ENCODE measurements at regions not wholly inside any gene's neighbourhood (a gene's known extent, or its start where the extent isn't known, plus 50 kb on each side); places are given as distances from the start of the nearest gene placed in this dataset.

DNA sequence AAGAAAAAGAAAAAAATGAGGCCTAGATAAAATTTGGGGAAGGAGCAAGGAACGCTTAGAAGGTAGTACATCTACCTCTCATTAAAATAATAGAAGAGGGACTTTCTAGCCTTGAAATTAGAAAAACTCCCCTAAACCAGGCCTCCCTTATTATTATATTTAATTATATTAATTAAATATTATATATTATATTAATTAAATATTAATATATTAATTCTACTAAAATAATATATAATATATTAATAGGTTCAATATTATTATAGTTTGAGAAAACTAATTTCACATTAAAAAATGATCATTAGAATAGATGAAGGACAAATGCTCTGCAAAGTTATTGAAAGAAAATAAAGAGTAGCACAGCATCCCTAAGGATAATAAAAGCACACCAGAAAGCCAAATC lies 449.4 kb downstream of the NBAS start (continued):
- TF ChIP-seq, protein P1, sequence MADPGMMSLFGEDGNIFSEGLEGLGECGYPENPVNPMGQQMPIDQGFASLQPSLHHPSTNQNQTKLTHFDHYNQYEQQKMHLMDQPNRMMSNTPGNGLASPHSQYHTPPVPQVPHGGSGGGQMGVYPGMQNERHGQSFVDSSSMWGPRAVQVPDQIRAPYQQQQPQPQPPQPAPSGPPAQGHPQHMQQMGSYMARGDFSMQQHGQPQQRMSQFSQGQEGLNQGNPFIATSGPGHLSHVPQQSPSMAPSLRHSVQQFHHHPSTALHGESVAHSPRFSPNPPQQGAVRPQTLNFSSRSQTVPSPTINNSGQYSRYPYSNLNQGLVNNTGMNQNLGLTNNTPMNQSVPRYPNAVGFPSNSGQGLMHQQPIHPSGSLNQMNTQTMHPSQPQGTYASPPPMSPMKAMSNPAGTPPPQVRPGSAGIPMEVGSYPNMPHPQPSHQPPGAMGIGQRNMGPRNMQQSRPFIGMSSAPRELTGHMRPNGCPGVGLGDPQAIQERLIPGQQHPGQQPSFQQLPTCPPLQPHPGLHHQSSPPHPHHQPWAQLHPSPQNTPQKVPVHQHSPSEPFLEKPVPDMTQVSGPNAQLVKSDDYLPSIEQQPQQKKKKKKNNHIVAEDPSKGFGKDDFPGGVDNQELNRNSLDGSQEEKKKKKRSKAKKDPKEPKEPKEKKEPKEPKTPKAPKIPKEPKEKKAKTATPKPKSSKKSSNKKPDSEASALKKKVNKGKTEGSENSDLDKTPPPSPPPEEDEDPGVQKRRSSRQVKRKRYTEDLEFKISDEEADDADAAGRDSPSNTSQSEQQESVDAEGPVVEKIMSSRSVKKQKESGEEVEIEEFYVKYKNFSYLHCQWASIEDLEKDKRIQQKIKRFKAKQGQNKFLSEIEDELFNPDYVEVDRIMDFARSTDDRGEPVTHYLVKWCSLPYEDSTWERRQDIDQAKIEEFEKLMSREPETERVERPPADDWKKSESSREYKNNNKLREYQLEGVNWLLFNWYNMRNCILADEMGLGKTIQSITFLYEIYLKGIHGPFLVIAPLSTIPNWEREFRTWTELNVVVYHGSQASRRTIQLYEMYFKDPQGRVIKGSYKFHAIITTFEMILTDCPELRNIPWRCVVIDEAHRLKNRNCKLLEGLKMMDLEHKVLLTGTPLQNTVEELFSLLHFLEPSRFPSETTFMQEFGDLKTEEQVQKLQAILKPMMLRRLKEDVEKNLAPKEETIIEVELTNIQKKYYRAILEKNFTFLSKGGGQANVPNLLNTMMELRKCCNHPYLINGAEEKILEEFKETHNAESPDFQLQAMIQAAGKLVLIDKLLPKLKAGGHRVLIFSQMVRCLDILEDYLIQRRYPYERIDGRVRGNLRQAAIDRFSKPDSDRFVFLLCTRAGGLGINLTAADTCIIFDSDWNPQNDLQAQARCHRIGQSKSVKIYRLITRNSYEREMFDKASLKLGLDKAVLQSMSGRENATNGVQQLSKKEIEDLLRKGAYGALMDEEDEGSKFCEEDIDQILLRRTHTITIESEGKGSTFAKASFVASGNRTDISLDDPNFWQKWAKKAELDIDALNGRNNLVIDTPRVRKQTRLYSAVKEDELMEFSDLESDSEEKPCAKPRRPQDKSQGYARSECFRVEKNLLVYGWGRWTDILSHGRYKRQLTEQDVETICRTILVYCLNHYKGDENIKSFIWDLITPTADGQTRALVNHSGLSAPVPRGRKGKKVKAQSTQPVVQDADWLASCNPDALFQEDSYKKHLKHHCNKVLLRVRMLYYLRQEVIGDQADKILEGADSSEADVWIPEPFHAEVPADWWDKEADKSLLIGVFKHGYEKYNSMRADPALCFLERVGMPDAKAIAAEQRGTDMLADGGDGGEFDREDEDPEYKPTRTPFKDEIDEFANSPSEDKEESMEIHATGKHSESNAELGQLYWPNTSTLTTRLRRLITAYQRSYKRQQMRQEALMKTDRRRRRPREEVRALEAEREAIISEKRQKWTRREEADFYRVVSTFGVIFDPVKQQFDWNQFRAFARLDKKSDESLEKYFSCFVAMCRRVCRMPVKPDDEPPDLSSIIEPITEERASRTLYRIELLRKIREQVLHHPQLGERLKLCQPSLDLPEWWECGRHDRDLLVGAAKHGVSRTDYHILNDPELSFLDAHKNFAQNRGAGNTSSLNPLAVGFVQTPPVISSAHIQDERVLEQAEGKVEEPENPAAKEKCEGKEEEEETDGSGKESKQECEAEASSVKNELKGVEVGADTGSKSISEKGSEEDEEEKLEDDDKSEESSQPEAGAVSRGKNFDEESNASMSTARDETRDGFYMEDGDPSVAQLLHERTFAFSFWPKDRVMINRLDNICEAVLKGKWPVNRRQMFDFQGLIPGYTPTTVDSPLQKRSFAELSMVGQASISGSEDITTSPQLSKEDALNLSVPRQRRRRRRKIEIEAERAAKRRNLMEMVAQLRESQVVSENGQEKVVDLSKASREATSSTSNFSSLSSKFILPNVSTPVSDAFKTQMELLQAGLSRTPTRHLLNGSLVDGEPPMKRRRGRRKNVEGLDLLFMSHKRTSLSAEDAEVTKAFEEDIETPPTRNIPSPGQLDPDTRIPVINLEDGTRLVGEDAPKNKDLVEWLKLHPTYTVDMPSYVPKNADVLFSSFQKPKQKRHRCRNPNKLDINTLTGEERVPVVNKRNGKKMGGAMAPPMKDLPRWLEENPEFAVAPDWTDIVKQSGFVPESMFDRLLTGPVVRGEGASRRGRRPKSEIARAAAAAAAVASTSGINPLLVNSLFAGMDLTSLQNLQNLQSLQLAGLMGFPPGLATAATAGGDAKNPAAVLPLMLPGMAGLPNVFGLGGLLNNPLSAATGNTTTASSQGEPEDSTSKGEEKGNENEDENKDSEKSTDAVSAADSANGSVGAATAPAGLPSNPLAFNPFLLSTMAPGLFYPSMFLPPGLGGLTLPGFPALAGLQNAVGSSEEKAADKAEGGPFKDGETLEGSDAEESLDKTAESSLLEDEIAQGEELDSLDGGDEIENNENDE (IDR thresholded peaks at IDR 0.05; ENCODE audit: insufficient replicate concordance, low read length) = no peak
- no peak for TF ChIP-seq ZNF274 (IDR thresholded peaks at IDR 0.05; ENCODE audit: borderline replicate concordance, extremely low read depth, low read length)
- TF ChIP-seq SP2 (IDR thresholded peaks at IDR 0.05; ENCODE audit: low read length) = no peak
- TF ChIP-seq TEAD4 (IDR thresholded peaks at IDR 0.05; ENCODE audit: low read depth, low read length) = no peak
- TF ChIP-seq POLR2AphosphoS5 (IDR thresholded peaks at IDR 0.05; ENCODE audit: low read depth, low read length) = no peak
- TF ChIP-seq EP300 (IDR thresholded peaks at IDR 0.05; ENCODE audit: borderline replicate concordance in 1 of 2, low read depth in 2 of 2, low read length in 2 of 2) = no peak
